A549 (cell line): ENCODE measurements at regions not wholly inside any gene's neighbourhood (a gene's known extent, or its start where the extent isn't known, plus 50 kb on each side); places are given as distances from the start of the nearest gene placed in this dataset.

Experiments
- ATAC-seq, 2 experiments: fragments of 200-7000 bp in 1 of 2; fragments of >200 bp in 1 of 2; cut with Nextera tagmentation in 1 of 2; cut with Tn5 transposase in 1 of 2; 3 replicates each; pipeline versions ENCODE4 v1.8.0 to v1.9.1; 2018 to 2020; ENCODE audit warnings: mild to moderate bottlenecking in 1 of 2, moderate library complexity in 1 of 2
- CTCF ChIA-PET: fragments of 300-600 bp; sonication (Branson Sonifier 250); formaldehyde crosslinking; extraction: SDS; loops from one replicate; lab custom pipeline; 2021; ENCODE audit warnings: antibody characterized with exemption, inconsistent platforms; lab: Yijun Ruan, JAX
- POLR2A ChIA-PET: fragments of 350-600 bp; formaldehyde crosslinking; extraction: SDS; loops from one replicate; lab custom pipeline; 2021; ENCODE audit warnings: antibody characterized with exemption, inconsistent platforms; lab: Yijun Ruan, JAX
- DNase-seq, 2 experiments: peaks; one replicate each; pipeline versions ENCODE4 v3.0.0 to v3.0.0-alpha.2; 2011 to 2016; ENCODE audit warnings: low read depth in 1 of 2, low spot score in 1 of 2
- FAIRE-seq: peaks from 2 replicates; lab custom pipeline; 2011; peaks lifted over from hg19 to GRCh38; lab: Jason Lieb, UNC
- H3K27ac ChIP-seq, 2 experiments: fragments of >200 bp; sonication (Bioruptor Twin); formaldehyde crosslinking; 3 replicates each; pipeline ENCODE4 v1.5.1; 2016 to 2017
- H3K4me1 ChIP-seq: fragments of >200 bp; sonication (Bioruptor Twin); formaldehyde crosslinking; 3 replicates; pipeline ENCODE4 v1.6.1; 2016
- H3K4me2 ChIP-seq: fragments of >200 bp; sonication (Bioruptor Twin); formaldehyde crosslinking; 3 replicates; pipeline ENCODE4 v1.6.1; 2016
- H3K4me3 ChIP-seq: fragments of >200 bp; sonication (Bioruptor Twin); formaldehyde crosslinking; 3 replicates; pipeline ENCODE4 v1.5.1; 2016
- H3K9me3 ChIP-seq: fragments of >200 bp; sonication (Bioruptor Twin); formaldehyde crosslinking; 3 replicates; pipeline ENCODE4 v1.6.1; 2016
- ATOH8 ChIP-seq: fragments of 250-450 bp; sonication (Bioruptor Pico); IDR thresholded peaks from 2 replicates; pipeline ENCODE4 v1.5.0; 2020; ENCODE audit warnings: low read depth, mild to moderate bottlenecking, moderate library complexity
- BHLHE40 ChIP-seq: IDR thresholded peaks from 2 replicates; pipeline ENCODE4 v1.6.1; 2012; ENCODE audit warnings: low read depth, low read length, inconsistent platforms
- CBX2 ChIP-seq: fragments of 200-600 bp; sonication (generic); IDR thresholded peaks from 2 replicates; pipeline ENCODE4 v1.6.1; 2016; ENCODE audit warnings: low read depth, mild to moderate bottlenecking, borderline replicate concordance
- CBX8 ChIP-seq: fragments of 200-600 bp; sonication (generic); IDR thresholded peaks from 2 replicates; pipeline ENCODE4 v1.6.1; 2016
- CHD4 ChIP-seq: fragments of 200-600 bp; sonication (generic); IDR thresholded peaks from 2 replicates; pipeline ENCODE4 v1.6.1; 2016; ENCODE audit warnings: antibody characterized with exemption, mild to moderate bottlenecking, borderline replicate concordance
- E2F6 ChIP-seq: IDR thresholded peaks from 2 replicates; pipeline ENCODE4 v1.6.1; 2012; ENCODE audit warnings: low read depth, borderline replicate concordance
- EP300 ChIP-seq, 2 experiments: fragments of >200 bp; sonication (Bioruptor Twin); formaldehyde crosslinking; IDR thresholded peaks; 2 replicates in 1 of 2; 3 replicates in 1 of 2; pipeline ENCODE4 v1.6.1; 2016 to 2017
- ESRRA ChIP-seq: fragments of 150-350 bp; IDR thresholded peaks from 2 replicates; pipeline ENCODE4 v1.6.1; 2014; ENCODE audit warnings: mild to moderate bottlenecking, low read length, borderline replicate concordance
- FOSL2 ChIP-seq, 2 experiments: fragments of 450-650 bp in 1 of 2; fragments of >200 bp in 1 of 2; sonication (Bioruptor Twin) in 1 of 2; formaldehyde crosslinking; IDR thresholded peaks; 2 replicates each; pipeline versions ENCODE4 v1.5.0 to v1.6.1; 2016 to 2020; ENCODE audit warnings: mild to moderate bottlenecking in 1 of 2, moderate library complexity in 1 of 2
- FOXS1 ChIP-seq: fragments of 250-450 bp; sonication (Bioruptor Pico); IDR thresholded peaks from 2 replicates; pipeline ENCODE4 v1.5.0; 2020; ENCODE audit warnings: mild to moderate bottlenecking, moderate library complexity
- GATA3 ChIP-seq: IDR thresholded peaks from 2 replicates; pipeline ENCODE4 v1.6.1; 2012; ENCODE audit warnings: borderline replicate concordance
- HMGXB4 ChIP-seq: fragments of 250-450 bp; sonication (Bioruptor Pico); IDR thresholded peaks from 2 replicates; pipeline ENCODE4 v1.5.0; 2021; ENCODE audit warnings: mild to moderate bottlenecking, moderate library complexity, borderline replicate concordance
- HOXB13 ChIP-seq: fragments of 250-450 bp; sonication (Bioruptor Pico); IDR thresholded peaks from 2 replicates; pipeline ENCODE4 v1.5.0; 2020; ENCODE audit warnings: low read depth, mild to moderate bottlenecking, moderate library complexity
- HOXB5 ChIP-seq: fragments of 250-450 bp; sonication (Bioruptor Pico); IDR thresholded peaks from 2 replicates; pipeline ENCODE4 v1.5.0; 2020; ENCODE audit warnings: mild to moderate bottlenecking, moderate library complexity
- KDM1A ChIP-seq: fragments of 200-600 bp; sonication (generic); IDR thresholded peaks from 2 replicates; pipeline ENCODE4 v1.6.1; 2016; ENCODE audit warnings: low read depth, mild to moderate bottlenecking
- KDM5A ChIP-seq: fragments of 200-600 bp; sonication (generic); IDR thresholded peaks from 2 replicates; pipeline ENCODE4 v1.6.1; 2016; ENCODE audit warnings: antibody characterized with exemption, mild to moderate bottlenecking
- MAFK ChIP-seq: fragments of 450-650 bp; IDR thresholded peaks from 2 replicates; pipeline ENCODE4 v1.6.1; 2014; ENCODE audit not compliant: partially characterized antibody
- MAX ChIP-seq: IDR thresholded peaks from 2 replicates; pipeline ENCODE4 v1.6.1; 2012
- MYC ChIP-seq: IDR thresholded peaks from 2 replicates; pipeline ENCODE4 v1.6.1; 2012; ENCODE audit warnings: mild to moderate bottlenecking, inconsistent platforms, low read length, improper control_type of control experiment, borderline replicate concordance
- NPAS2 ChIP-seq: fragments of 250-450 bp; sonication (Bioruptor Pico); IDR thresholded peaks from 2 replicates; pipeline ENCODE4 v1.8.0; 2022; ENCODE audit warnings: mild to moderate bottlenecking, moderate library complexity, borderline replicate concordance
- PBX3 ChIP-seq: IDR thresholded peaks from 2 replicates; pipeline ENCODE4 v1.6.1; 2012
- POLR2A ChIP-seq: IDR thresholded peaks from 2 replicates; pipeline ENCODE4 v1.6.1; 2012; ENCODE audit warnings: mild to moderate bottlenecking, low read length
- RAD21 ChIP-seq, 2 experiments: fragments of >200 bp in 1 of 2; sonication (Bioruptor Twin) in 1 of 2; formaldehyde crosslinking in 1 of 2; IDR thresholded peaks in 1 of 2; conservative IDR thresholded peaks in 1 of 2; 2 replicates in 1 of 2; 3 replicates in 1 of 2; pipeline ENCODE4 v1.6.1; 2012 to 2018; ENCODE audit warnings: inconsistent platforms in 1 of 2
- RARB ChIP-seq: fragments of 250-450 bp; sonication (Bioruptor Pico); IDR thresholded peaks from 2 replicates; pipeline ENCODE4 v1.8.0; 2021; ENCODE audit warnings: mild to moderate bottlenecking, moderate library complexity
- RNF2 ChIP-seq: fragments of 200-600 bp; sonication (generic); IDR thresholded peaks from 2 replicates; pipeline ENCODE4 v1.6.1; 2016; ENCODE audit warnings: low read depth, mild to moderate bottlenecking, antibody characterized with exemption, moderate library complexity, borderline replicate concordance
- SMC3 ChIP-seq: fragments of >200 bp; sonication (Bioruptor Twin); formaldehyde crosslinking; IDR thresholded peaks from 3 replicates; pipeline ENCODE4 v1.6.1; 2018; ENCODE audit warnings: inconsistent platforms
- SREBF2 ChIP-seq: fragments of 450-650 bp; IDR thresholded peaks from 2 replicates; pipeline ENCODE4 v1.6.1; 2014; ENCODE audit warnings: mild to moderate bottlenecking, moderate library complexity
- TFCP2L1 ChIP-seq: fragments of 250-450 bp; sonication (Bioruptor Pico); IDR thresholded peaks from 2 replicates; pipeline ENCODE4 v1.5.0; 2021; ENCODE audit warnings: mild to moderate bottlenecking
- TP53 ChIP-seq: fragments of 250-450 bp; sonication (Bioruptor Pico); IDR thresholded peaks from 2 replicates; pipeline ENCODE4 v1.5.0; 2021; ENCODE audit warnings: mild to moderate bottlenecking, moderate library complexity
- ZFP36 ChIP-seq: fragments of 450-650 bp; IDR thresholded peaks from 2 replicates; pipeline ENCODE4 v1.6.1; 2014; ENCODE audit warnings: borderline replicate concordance; ENCODE audit not compliant: partially characterized antibody
- WGBS: methylation state at CpG from one replicate; pipeline ENCODE4 v1.1.6; 2017; ENCODE audit errors: missing lambda C conversion rate; 5-methylcytosine and 5-hydroxymethylcytosine counted together

- CTCF ChIA-PET, result interaction anchor here (0.7 kb wide), 1 partner anchor 9 kb away, joined by 3 read pairs; no protein-coding TSS in a partner anchor
- ATAC-seq (0 out of 6 replicates have a peak, but pooled peaks of 1 of the 2 experiments have one; percentile 38), FAIRE-seq (no peak), DNase-seq (no peak)
- H3K27ac ChIP-seq, result no peak overlapping the region
- no peak overlapping the region for H3K4me2 ChIP-seq
- no peak overlapping the region for H3K4me3 ChIP-seq
- no peaks in the 10 kb centered on the region for H3K9me3 ChIP-seq
- H3K4me1 ChIP-seq, result no peaks in the 10 kb centered on the region
- POLR2A ChIA-PET, result no interaction called here
- no peak for TF ChIP-seq RAD21 (conservative IDR thresholded peaks at IDR 0.05 in 1 of 2, IDR thresholded peaks at IDR 0.05 in 1 of 2)
- no peak for TF ChIP-seq KDM1A
- TF ChIP-seq HOXB13 (CRISPR knock-in tag), result no peak
- TF ChIP-seq SMC3, result no peak
- no peak for TF ChIP-seq GATA3
- TF ChIP-seq NPAS2 (CRISPR knock-in tag), result no peak
- TF ChIP-seq TFCP2L1 (CRISPR knock-in tag), result no peak
- TF ChIP-seq ZFP36, result no peak
- TF ChIP-seq ATOH8 (CRISPR knock-in tag), result no peak
- TF ChIP-seq RARB (CRISPR knock-in tag), result no peak
- TF ChIP-seq SREBF2, result no peak
- TF ChIP-seq CBX2, result no peak
- TF ChIP-seq FOXS1 (CRISPR knock-in tag), result no peak
- no peak for TF ChIP-seq PBX3
- 25% methylated on average over 2 of the region's 2 CpGs for WGBS
Observed at GRCh38 chr17:36793976-36794375, 143.3 kb upstream of the LHX1 start.

GRCh38 chr17:36807496-36808179 is 129.6 kb upstream of the LHX1 start:
- POLR2A ChIA-PET, result no interaction called here
- 61% methylated on average over 35 of the region's 35 CpGs for WGBS
- no peak for FAIRE-seq

GRCh38 chr17:36808180-36808661 is 129.1 kb upstream of the LHX1 start:
- FAIRE-seq (no peak), DNase-seq (no peak), ATAC-seq (peak in 1 of 2 experiments; percentile 53; a peak in 3 of 6 replicates)
- H3K4me2 ChIP-seq, result peak overlapping the region; percentile 65
- H3K9me3 ChIP-seq, result no peaks in the 10 kb centered on the region
- peak overlapping the region in 1 of 2 experiments; percentile 32; a peak in 2 of 6 replicates for H3K27ac ChIP-seq
- WGBS, result 55% methylated on average over 47 of the region's 60 CpGs
- H3K4me1 ChIP-seq, result no peaks in the 10 kb centered on the region
- ChIA-PET CTCF (interaction anchor here (1.3 kb wide), 2 partner anchors 10 to 240 kb away, joined by 3 to 4 read pairs; no protein-coding TSS in a partner anchor), POLR2A (no interaction called here)
- H3K4me3 ChIP-seq, result peak overlapping the region; percentile 27; the same call in 2 of the 3 replicates
- TF ChIP-seq CHD4, result no peak
- TF ChIP-seq HMGXB4 (CRISPR knock-in tag), result no peak
- TF ChIP-seq TP53 (CRISPR knock-in tag), result no peak
- TF ChIP-seq HOXB5 (CRISPR knock-in tag), result no peak
- TF ChIP-seq RAD21 (conservative IDR thresholded peaks at IDR 0.05 in 1 of 2, IDR thresholded peaks at IDR 0.05 in 1 of 2), result no peak
- TF ChIP-seq ESRRA, result no peak
- TF ChIP-seq MAFK, result no peak
- TF ChIP-seq FOSL2 (IDR thresholded peaks at IDR 0.05), result no peak
- TF ChIP-seq FOSL2 (CRISPR knock-in tag; IDR thresholded peaks at IDR 0.05), result no peak
- no peak for TF ChIP-seq MAX
- no peak for TF ChIP-seq HOXB13 (CRISPR knock-in tag)
- no peak for TF ChIP-seq MYC
- no peak for TF ChIP-seq EP300 (IDR thresholded peaks at IDR 0.05)

More at GRCh38 chr17:36807496-36808179, 129.6 kb upstream of the LHX1 start:
- CTCF ChIA-PET, result interaction anchor here (1.3 kb wide), 1 partner anchor 18 kb away, joined by 3 read pairs; no protein-coding TSS in a partner anchor
- TF ChIP-seq FOXS1 (CRISPR knock-in tag) (no peak), TFCP2L1 (CRISPR knock-in tag) (no peak), SREBF2 (no peak), NPAS2 (CRISPR knock-in tag) (no peak), RNF2 (no peak), E2F6 (no peak), KDM5A (no peak), FOSL2 (IDR thresholded peaks at IDR 0.05) (no peak), FOSL2 (CRISPR knock-in tag; IDR thresholded peaks at IDR 0.05) (no peak), BHLHE40 (no peak), POLR2A (no peak), CBX8 (no peak)
- no peak for ATAC-seq
- no peak for DNase-seq
- peak overlapping the region; percentile 65 for H3K4me2 ChIP-seq
- no peaks in the 10 kb centered on the region for H3K4me1 ChIP-seq
- no peaks in the 10 kb centered on the region for H3K9me3 ChIP-seq
- no peak overlapping the region; a peak in 1 of 6 replicates for H3K27ac ChIP-seq
- peak overlapping the region; percentile 27; the same call in 2 of the 3 replicates for H3K4me3 ChIP-seq
